ENCODE measurements at regions not wholly inside any gene's neighbourhood (a gene's known extent, or its start where the extent isn't known, plus 50 kb on each side); places are given as distances from the start of the nearest gene placed in this dataset.

DNA sequence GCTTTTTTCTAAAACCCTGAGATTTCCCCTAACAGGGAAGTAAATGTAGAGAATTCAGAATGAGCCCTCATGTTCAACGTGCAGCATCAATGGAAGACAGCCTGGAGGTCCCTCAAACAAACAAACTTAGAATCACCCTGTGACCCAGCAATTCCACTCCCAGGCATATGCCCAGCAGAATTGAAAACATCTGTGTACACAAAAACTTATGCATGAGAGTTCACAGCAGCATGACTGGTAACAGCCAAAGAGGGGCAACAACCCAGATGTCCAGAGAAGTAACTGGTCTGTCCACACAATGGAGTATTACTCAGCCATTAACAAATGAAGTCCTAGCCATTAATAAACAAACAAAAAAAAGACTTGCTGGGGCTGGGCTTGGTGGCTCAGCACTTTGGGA, 252.7 kb downstream of the PARN start:
- TF ChIP-seq, protein P1, sequence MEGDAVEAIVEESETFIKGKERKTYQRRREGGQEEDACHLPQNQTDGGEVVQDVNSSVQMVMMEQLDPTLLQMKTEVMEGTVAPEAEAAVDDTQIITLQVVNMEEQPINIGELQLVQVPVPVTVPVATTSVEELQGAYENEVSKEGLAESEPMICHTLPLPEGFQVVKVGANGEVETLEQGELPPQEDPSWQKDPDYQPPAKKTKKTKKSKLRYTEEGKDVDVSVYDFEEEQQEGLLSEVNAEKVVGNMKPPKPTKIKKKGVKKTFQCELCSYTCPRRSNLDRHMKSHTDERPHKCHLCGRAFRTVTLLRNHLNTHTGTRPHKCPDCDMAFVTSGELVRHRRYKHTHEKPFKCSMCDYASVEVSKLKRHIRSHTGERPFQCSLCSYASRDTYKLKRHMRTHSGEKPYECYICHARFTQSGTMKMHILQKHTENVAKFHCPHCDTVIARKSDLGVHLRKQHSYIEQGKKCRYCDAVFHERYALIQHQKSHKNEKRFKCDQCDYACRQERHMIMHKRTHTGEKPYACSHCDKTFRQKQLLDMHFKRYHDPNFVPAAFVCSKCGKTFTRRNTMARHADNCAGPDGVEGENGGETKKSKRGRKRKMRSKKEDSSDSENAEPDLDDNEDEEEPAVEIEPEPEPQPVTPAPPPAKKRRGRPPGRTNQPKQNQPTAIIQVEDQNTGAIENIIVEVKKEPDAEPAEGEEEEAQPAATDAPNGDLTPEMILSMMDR (IDR thresholded peaks at IDR 0.05 in 2 of 3, conservative IDR thresholded peaks at IDR 0.05 in 1 of 3; ENCODE audit: insufficient read depth in 2 of 3, low read depth in 1 of 3, low read length in 3 of 3): no peak
- TF ChIP-seq REST (IDR thresholded peaks at IDR 0.05; ENCODE audit: borderline replicate concordance) (no peak), REST (CRISPR knock-in tag; IDR thresholded peaks at IDR 0.05; ENCODE audit: low read depth) (no peak), MAZ (CRISPR knock-in tag; conservative IDR thresholded peaks at IDR 0.05 in 1 of 2, IDR thresholded peaks at IDR 0.05 in 1 of 2) (no peak), SOX6 (IDR thresholded peaks at IDR 0.05) (no peak), ZNF124 (CRISPR knock-in tag; IDR thresholded peaks at IDR 0.05) (no peak), ESRRA (IDR thresholded peaks at IDR 0.05; ENCODE audit: borderline replicate concordance, low read depth) (no peak), ARID3B (CRISPR knock-in tag; IDR thresholded peaks at IDR 0.05; ENCODE audit: borderline replicate concordance) (no peak), RCOR1 (IDR thresholded peaks at IDR 0.05; ENCODE audit: borderline replicate concordance in 1 of 2, low read depth in 2 of 2, low read length in 2 of 2) (no peak), POLR2AphosphoS5 (IDR thresholded peaks at IDR 0.05; ENCODE audit: control insufficient read depth, insufficient read depth, low read depth, low read length) (no peak), CC2D1A (IDR thresholded peaks at IDR 0.05) (no peak), U2AF1 (optimal IDR thresholded peaks at IDR 0.05; ENCODE audit: low read depth, low read length) (no peak), SP1 (CRISPR knock-in tag; IDR thresholded peaks at IDR 0.05) (no peak), FOXP1 (CRISPR knock-in tag; IDR thresholded peaks at IDR 0.05) (no peak)
- TF ChIP-seq, protein P2, sequence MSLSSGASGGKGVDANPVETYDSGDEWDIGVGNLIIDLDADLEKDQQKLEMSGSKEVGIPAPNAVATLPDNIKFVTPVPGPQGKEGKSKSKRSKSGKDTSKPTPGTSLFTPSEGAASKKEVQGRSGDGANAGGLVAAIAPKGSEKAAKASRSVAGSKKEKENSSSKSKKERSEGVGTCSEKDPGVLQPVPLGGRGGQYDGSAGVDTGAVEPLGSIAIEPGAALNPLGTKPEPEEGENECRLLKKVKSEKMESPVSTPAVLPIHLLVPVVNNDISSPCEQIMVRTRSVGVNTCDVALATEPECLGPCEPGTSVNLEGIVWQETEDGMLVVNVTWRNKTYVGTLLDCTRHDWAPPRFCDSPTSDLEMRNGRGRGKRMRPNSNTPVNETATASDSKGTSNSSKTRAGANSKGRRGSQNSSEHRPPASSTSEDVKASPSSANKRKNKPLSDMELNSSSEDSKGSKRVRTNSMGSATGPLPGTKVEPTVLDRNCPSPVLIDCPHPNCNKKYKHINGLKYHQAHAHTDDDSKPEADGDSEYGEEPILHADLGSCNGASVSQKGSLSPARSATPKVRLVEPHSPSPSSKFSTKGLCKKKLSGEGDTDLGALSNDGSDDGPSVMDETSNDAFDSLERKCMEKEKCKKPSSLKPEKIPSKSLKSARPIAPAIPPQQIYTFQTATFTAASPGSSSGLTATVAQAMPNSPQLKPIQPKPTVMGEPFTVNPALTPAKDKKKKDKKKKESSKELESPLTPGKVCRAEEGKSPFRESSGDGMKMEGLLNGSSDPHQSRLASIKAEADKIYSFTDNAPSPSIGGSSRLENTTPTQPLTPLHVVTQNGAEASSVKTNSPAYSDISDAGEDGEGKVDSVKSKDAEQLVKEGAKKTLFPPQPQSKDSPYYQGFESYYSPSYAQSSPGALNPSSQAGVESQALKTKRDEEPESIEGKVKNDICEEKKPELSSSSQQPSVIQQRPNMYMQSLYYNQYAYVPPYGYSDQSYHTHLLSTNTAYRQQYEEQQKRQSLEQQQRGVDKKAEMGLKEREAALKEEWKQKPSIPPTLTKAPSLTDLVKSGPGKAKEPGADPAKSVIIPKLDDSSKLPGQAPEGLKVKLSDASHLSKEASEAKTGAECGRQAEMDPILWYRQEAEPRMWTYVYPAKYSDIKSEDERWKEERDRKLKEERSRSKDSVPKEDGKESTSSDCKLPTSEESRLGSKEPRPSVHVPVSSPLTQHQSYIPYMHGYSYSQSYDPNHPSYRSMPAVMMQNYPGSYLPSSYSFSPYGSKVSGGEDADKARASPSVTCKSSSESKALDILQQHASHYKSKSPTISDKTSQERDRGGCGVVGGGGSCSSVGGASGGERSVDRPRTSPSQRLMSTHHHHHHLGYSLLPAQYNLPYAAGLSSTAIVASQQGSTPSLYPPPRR (CRISPR knock-in tag; IDR thresholded peaks at IDR 0.05; ENCODE audit: borderline replicate concordance): no peak
